Heart left ventricle (tissue), 16 donors: ENCODE measurements at regions not wholly inside any gene's neighbourhood (a gene's known extent, or its start where the extent isn't known, plus 50 kb on each side); places are given as distances from the start of the nearest gene placed in this dataset.

ENCODE experiments used
- ATAC-seq, 4 donors: fragments of 200-7000 bp; cut with Tn5 transposase; one replicate each; pipeline ENCODE4 v1.9.1; 2020 to 2022; ENCODE audit warnings: moderate library complexity in 4 of 4, mild to moderate bottlenecking in 3 of 4, moderate number of reproducible peaks in 1 of 4
- DNase-seq, 5 donors: peaks; one replicate each; pipeline ENCODE4 v3.0.0-alpha.2; 2020
- H3K27ac ChIP-seq, 12 donors: fragments of 200-600 bp; sonication (generic) in 4 of 12; one replicate each; pipeline versions ENCODE4 v1.5.0 to v1.8.0; 2016 to 2022; ENCODE audit warnings: mild to moderate bottlenecking in 2 of 12
- H3K27me3 ChIP-seq, 9 donors: fragments of 200-600 bp; sonication (generic) in 2 of 9; one replicate each; pipeline versions ENCODE4 v1.5.1 to v1.8.0; 2016 to 2022; ENCODE audit warnings: mild to moderate bottlenecking in 3 of 9
- H3K36me3 ChIP-seq, 9 donors: fragments of 200-600 bp; sonication (generic) in 2 of 9; one replicate each; pipeline versions ENCODE4 v1.5.0 to v1.8.0; 2018 to 2022; ENCODE audit warnings: mild to moderate bottlenecking in 2 of 9
- H3K4me1 ChIP-seq, 12 donors: fragments of 200-600 bp; sonication (generic) in 4 of 12; one replicate each; pipeline versions ENCODE4 v1.5.0 to v1.8.0; 2016 to 2022; ENCODE audit warnings: mild to moderate bottlenecking in 3 of 12
- H3K4me3 ChIP-seq, 12 donors: fragments of 200-600 bp; sonication (generic) in 4 of 12; one replicate each; pipeline versions ENCODE4 v1.5.0 to v1.8.0; 2017 to 2022; ENCODE audit warnings: mild to moderate bottlenecking in 9 of 12, moderate library complexity in 4 of 12
- H3K9me3 ChIP-seq, 12 donors: fragments of 200-600 bp; sonication (generic) in 4 of 12; one replicate each; pipeline versions ENCODE4 v1.5.0 to v1.8.0; 2016 to 2022; ENCODE audit warnings: mild to moderate bottlenecking in 1 of 12
- POLR2A ChIP-seq, 2 donors: fragments of 450-650 bp; IDR thresholded peaks; one replicate each; pipeline ENCODE4 v1.6.1; 2017; ENCODE audit warnings: antibody characterized with exemption in 2 of 2, mild to moderate bottlenecking in 2 of 2, moderate library complexity in 2 of 2
- WGBS, 4 donors: extraction: QIAGEN DNeasy Blood & Tissue Kit in 2 of 4; methylation state at CpG; one replicate each; pipeline versions ENCODE4 v1.1.5 to v1.1.7; 2013 to 2018; 5-methylcytosine and 5-hydroxymethylcytosine counted together
- intact Hi-C, 10 donors: fragments of 100-400 bp; cut with DNase I; formaldehyde crosslinking; loops; one replicate each; pipeline versions ENCODE4 v1.11.1 to v1.14.2; 2022
- TF ChIP-seq, protein P1 (sequence below), 12 donors: fragments of 200-600 bp; sonication (generic) in 4 of 12; IDR thresholded peaks; one replicate each; pipeline versions ENCODE4 v1.5.0 to v1.8.0; 2018 to 2022; ENCODE audit warnings: antibody characterized with exemption in 12 of 12, mild to moderate bottlenecking in 5 of 12
- donor health status: ischemic (EF 13 %, LVEDD 7.1; RV severe dilation, severe dysfunction).
- donor health status: healthy with polysubstance abuse.
- donor health status: DM: no; HTN: yes; CAD: no.
- donor health status: DM: no; HTN: no; CAD: no.
- donor health status: ischemic (EF 25% LVEDD 6.9; RV normal size, moderate dysfunction).
- donor health status: ischemic (EF 25% LVEDD 5.7; RV mildly dilated, moderate dysfunction).
- donor health status: healthy.
- donor health status: DM: yes; HTN: yes; CAD: no.
- donor health status: ischemic (EF 35%, LVEDD 5.7; RV mildly dilated, moderate dysfunction).
- donor health status: nonischemic (EF 11% LVEDD 7.7; RV severe dilation, severe dysfunction).
- donor health status: DM: yes; HTN: yes; CAD: no.
- donor health status: PGD.
- donor health status: ischemic (EF 29% LVEDD 5.4; RV normal size, mild dysfunction).
- donor health status: nonischemic (EF 23%, LVEDD 6.1; RV moderate dilation, normal function).

DNA sequence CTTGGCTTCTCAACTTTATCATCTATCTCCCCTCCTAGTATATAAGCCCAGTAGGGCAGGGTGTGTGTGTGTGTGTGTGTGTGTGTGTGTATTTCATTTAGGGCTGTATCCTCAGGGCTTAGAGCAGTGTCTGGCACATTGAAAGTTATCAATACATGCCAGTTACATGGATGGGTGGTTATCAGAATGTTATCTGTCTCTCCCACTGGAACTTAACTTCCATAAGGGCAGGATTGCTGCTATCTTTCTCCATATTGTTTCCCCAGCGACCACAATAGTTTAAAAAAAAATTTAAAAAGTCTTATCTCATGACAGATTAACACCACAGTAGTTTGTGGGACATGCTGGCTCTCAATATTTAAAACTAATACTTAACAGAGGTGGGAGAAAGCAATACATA lies 488.9 kb downstream of the PLCL1 start:
- ATAC-seq (no peak), DNase-seq (no peak)
- TF ChIP-seq POLR2A (IDR thresholded peaks at IDR 0.05): no peak
- TF ChIP-seq, protein P1, sequence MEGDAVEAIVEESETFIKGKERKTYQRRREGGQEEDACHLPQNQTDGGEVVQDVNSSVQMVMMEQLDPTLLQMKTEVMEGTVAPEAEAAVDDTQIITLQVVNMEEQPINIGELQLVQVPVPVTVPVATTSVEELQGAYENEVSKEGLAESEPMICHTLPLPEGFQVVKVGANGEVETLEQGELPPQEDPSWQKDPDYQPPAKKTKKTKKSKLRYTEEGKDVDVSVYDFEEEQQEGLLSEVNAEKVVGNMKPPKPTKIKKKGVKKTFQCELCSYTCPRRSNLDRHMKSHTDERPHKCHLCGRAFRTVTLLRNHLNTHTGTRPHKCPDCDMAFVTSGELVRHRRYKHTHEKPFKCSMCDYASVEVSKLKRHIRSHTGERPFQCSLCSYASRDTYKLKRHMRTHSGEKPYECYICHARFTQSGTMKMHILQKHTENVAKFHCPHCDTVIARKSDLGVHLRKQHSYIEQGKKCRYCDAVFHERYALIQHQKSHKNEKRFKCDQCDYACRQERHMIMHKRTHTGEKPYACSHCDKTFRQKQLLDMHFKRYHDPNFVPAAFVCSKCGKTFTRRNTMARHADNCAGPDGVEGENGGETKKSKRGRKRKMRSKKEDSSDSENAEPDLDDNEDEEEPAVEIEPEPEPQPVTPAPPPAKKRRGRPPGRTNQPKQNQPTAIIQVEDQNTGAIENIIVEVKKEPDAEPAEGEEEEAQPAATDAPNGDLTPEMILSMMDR (IDR thresholded peaks at IDR 0.05): no peak
- no peak overlapping the region for H3K27ac ChIP-seq
- H3K4me1 ChIP-seq: peaks cover 0 to 5% (median 0%) of the 10 kb centered on the region in 12 donors
- H3K9me3 ChIP-seq: no peaks in the 10 kb centered on the region
- no peaks in the 10 kb centered on the region for H3K27me3 ChIP-seq
- intact Hi-C loops: loop anchor here in 8 of 10 donors (5.0 to 10.0 kb wide), 4 partner anchors 158 to 588 kb away; partner anchors contain the start of gene MARS2 (in 4 of the 8)
- H3K4me3 ChIP-seq: no peak overlapping the region
- no peaks in the 10 kb centered on the region for H3K36me3 ChIP-seq
- WGBS, 4 donors: 38 to 68% (median 58%) methylated on average over 1 of the region's 1 CpG

- TF ChIP-seq, protein P1 (IDR thresholded peaks at IDR 0.05): no peak
- TF ChIP-seq POLR2A (IDR thresholded peaks at IDR 0.05): no peak
- H3K27ac ChIP-seq: no peak overlapping the region
- H3K4me1 ChIP-seq: no peaks in the 10 kb centered on the region
- H3K27me3 ChIP-seq: no peaks in the 10 kb centered on the region
- no peaks in the 10 kb centered on the region for H3K9me3 ChIP-seq
- no peak overlapping the region for H3K4me3 ChIP-seq
- intact Hi-C loops: loop anchor here in 8 of 10 donors (5.0 to 10.0 kb wide), 4 partner anchors 155 to 585 kb away; partner anchors contain the start of gene MARS2 (in 4 of the 8)
- 90 to 96% (median 93%) methylated on average over 3 of the region's 3 CpGs for WGBS, 4 donors
- no peak for ATAC-seq
- no peak for DNase-seq
- H3K36me3 ChIP-seq: no peaks in the 10 kb centered on the region
Observed at GRCh38 chr2:198289811-198290210, 485.4 kb downstream of the PLCL1 start.

DNA sequence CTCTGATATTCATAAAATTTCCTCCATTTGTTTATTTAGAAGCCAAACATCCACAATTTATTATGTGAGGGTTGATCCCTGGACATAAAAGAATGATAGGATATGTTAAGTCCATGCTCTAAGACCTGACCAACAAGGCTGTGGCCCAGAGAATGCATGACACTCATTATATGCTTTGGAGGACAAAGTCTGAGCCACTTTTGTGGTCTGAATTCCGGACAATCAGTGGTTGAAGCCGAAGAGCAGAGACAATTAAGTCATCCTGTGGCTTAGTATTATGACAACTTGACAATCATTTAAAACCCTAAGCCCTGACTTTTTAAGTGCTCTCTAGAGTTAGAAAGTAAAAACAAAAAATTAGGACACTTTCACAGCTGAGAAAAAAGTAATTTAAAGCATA lies 483.3 kb downstream of the PLCL1 start:
- no peaks in the 10 kb centered on the region for H3K36me3 ChIP-seq
- no peak overlapping the region for H3K27ac ChIP-seq
- DNase-seq (no peak), ATAC-seq (no peak)
- 41 to 72% (median 53%) methylated on average over 2 of the region's 2 CpGs for WGBS, 4 donors
- intact Hi-C loops: no loop called here
- no peak overlapping the region for H3K4me3 ChIP-seq
- H3K27me3 ChIP-seq: peaks cover 0 to 3% (median 0%) of the 10 kb centered on the region in 9 donors
- TF ChIP-seq, protein P1 (IDR thresholded peaks at IDR 0.05): no peak
- no peak for TF ChIP-seq POLR2A (IDR thresholded peaks at IDR 0.05)
- no peaks in the 10 kb centered on the region for H3K4me1 ChIP-seq
- no peaks in the 10 kb centered on the region for H3K9me3 ChIP-seq

- no peak overlapping the region for H3K27ac ChIP-seq
- DNase-seq: no peak
- H3K27me3 ChIP-seq: peaks cover 0 to 6% (median 0%) of the 10 kb centered on the region in 9 donors
- no peak overlapping the region for H3K4me3 ChIP-seq
- TF ChIP-seq POLR2A (IDR thresholded peaks at IDR 0.05): no peak
- TF ChIP-seq, protein P1 (IDR thresholded peaks at IDR 0.05): no peak
- WGBS, 4 donors: 58 to 66% (median 63%) methylated on average over 5 of the region's 5 CpGs
- H3K9me3 ChIP-seq: no peaks in the 10 kb centered on the region
- intact Hi-C loops: no loop called here
- no peaks in the 10 kb centered on the region for H3K36me3 ChIP-seq
- H3K4me1 ChIP-seq: no peaks in the 10 kb centered on the region
- ATAC-seq: no peak
Observed at GRCh38 chr2:198285216-198285615, 480.8 kb downstream of the PLCL1 start.
